MM.1S (cell line): ENCODE measurements at regions not wholly inside any gene's neighbourhood (a gene's known extent, or its start where the extent isn't known, plus 50 kb on each side); places are given as distances from the start of the nearest gene placed in this dataset.
A peak's percentile ranks its signal among the peaks of the same experiment; 100 is the strongest.

Source experiments
- DNase-seq: peaks from one replicate; pipeline ENCODE4 v3.0.0-alpha.2; 2015
- H2AFZ ChIP-seq: fragments of 300-600 bp; sonication (generic); 2 replicates; pipeline ENCODE4 v1.6.0; 2016; ENCODE audit warnings: antibody characterized with exemption, low read length
- H3F3A ChIP-seq: fragments of 300-600 bp; sonication (generic); 2 replicates; pipeline ENCODE4 v1.6.1; 2016; ENCODE audit warnings: mild to moderate bottlenecking, antibody characterized with exemption, low read length, moderate library complexity, mixed read lengths; ENCODE audit not compliant: insufficient read depth
- H3K27ac ChIP-seq: fragments of 300-600 bp; sonication (generic); 2 replicates; pipeline ENCODE4 v1.5.1; 2016; ENCODE audit warnings: mild to moderate bottlenecking, low read length
- H3K27me3 ChIP-seq: fragments of 300-600 bp; sonication (generic); replicated peaks from 2 replicates; pipeline ENCODE4 v1.6.0; 2016; ENCODE audit warnings: low read length; ENCODE audit not compliant: insufficient read depth
- H3K36me3 ChIP-seq: fragments of 300-600 bp; sonication (generic); replicated peaks from 2 replicates; pipeline ENCODE4 v1.6.1; 2016; ENCODE audit warnings: mild to moderate bottlenecking, low read length, mixed read lengths; ENCODE audit not compliant: insufficient read depth
- H3K4me1 ChIP-seq: fragments of 300-600 bp; sonication (generic); 2 replicates; pipeline ENCODE4 v1.6.1; 2016; ENCODE audit warnings: low read length, mixed read lengths
- H3K4me2 ChIP-seq: fragments of 300-600 bp; sonication (generic); 2 replicates; pipeline ENCODE4 v1.6.0; 2016; ENCODE audit warnings: low read depth, low read length
- H3K4me3 ChIP-seq: fragments of 300-600 bp; sonication (generic); 2 replicates; pipeline ENCODE4 v1.5.1; 2016; ENCODE audit warnings: low read length, mixed read lengths
- H3K79me2 ChIP-seq: fragments of 300-600 bp; sonication (generic); 2 replicates; pipeline ENCODE4 v1.6.1; 2016; ENCODE audit warnings: mixed run types, low read length, mixed read lengths
- H3K9ac ChIP-seq: fragments of 300-600 bp; sonication (generic); 2 replicates; pipeline ENCODE4 v1.6.1; 2016; ENCODE audit warnings: low read length, mixed read lengths
- H3K9me2 ChIP-seq: fragments of 300-600 bp; sonication (generic); replicated peaks from 2 replicates; pipeline ENCODE4 v1.6.1; 2016; ENCODE audit warnings: mild to moderate bottlenecking, low read length, mixed read lengths; ENCODE audit not compliant: insufficient read depth
- H3K9me3 ChIP-seq: fragments of 300-600 bp; sonication (generic); replicated peaks from 2 replicates; pipeline ENCODE4 v1.6.1; 2016; ENCODE audit warnings: mild to moderate bottlenecking, low read length, mixed read lengths; ENCODE audit not compliant: insufficient read depth
- H4K20me1 ChIP-seq: fragments of 300-600 bp; sonication (generic); 2 replicates; pipeline ENCODE4 v1.6.1; 2016; ENCODE audit warnings: mild to moderate bottlenecking, low read length, moderate library complexity, mixed read lengths; ENCODE audit not compliant: insufficient read depth
- EZH2 ChIP-seq: fragments of 300-600 bp; sonication (generic); optimal IDR thresholded peaks from 2 replicates; pipeline ENCODE3; 2017; ENCODE audit warnings: low read depth, mild to moderate bottlenecking, antibody characterized with exemption, low read length, mixed read lengths
- EZH2phosphoT487 ChIP-seq: fragments of 300-600 bp; sonication (generic); IDR thresholded peaks from 2 replicates; pipeline ENCODE4 v1.6.1; 2018; ENCODE audit warnings: antibody characterized with exemption, low read length
- TF ChIP-seq, protein P1 (sequence below): fragments of 300-600 bp; sonication (generic); IDR thresholded peaks from 2 replicates; pipeline ENCODE4 v1.5.1; 2016; ENCODE audit warnings: antibody characterized with exemption, low read length, mixed read lengths

DNA sequence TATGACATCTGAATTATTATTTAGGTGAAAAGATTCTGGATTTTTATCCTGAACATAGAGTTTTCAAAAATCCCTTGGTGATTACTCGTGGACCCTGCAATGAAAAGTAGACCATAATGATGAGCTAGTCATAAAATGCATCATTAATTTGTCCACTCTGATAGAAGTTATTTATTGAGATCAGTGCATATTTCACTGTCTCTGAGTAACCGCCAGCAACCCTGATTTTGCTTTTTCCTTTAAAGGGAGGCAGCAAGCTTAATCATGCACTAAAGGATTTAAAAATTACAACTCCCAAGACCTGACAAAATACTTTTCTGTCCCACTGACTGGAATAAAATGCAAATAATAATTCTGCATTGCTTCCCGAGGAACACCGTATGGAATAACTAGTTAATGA is 259.6 kb upstream of the DPPA4 start:
- Histone ChIP-seq H3K4me3 (no peak overlapping the region), H3K36me3 (no peaks in the 10 kb centered on the region), H3K79me2 (no peaks in the 10 kb centered on the region), H3K4me1 (no peaks in the 10 kb centered on the region), H3K27ac (no peak overlapping the region), H3F3A (no peaks in the 10 kb centered on the region), H3K4me2 (no peak overlapping the region), H3K9me2 (no peaks in the 10 kb centered on the region), H2AFZ (no peak overlapping the region), H4K20me1 (no peaks in the 10 kb centered on the region), H3K27me3 (no peaks in the 10 kb centered on the region), H3K9ac (no peak overlapping the region), H3K9me3 (no peaks in the 10 kb centered on the region)
- TF ChIP-seq EZH2phosphoT487 = no peak
- no peak for TF ChIP-seq EZH2
- TF ChIP-seq, protein P1, sequence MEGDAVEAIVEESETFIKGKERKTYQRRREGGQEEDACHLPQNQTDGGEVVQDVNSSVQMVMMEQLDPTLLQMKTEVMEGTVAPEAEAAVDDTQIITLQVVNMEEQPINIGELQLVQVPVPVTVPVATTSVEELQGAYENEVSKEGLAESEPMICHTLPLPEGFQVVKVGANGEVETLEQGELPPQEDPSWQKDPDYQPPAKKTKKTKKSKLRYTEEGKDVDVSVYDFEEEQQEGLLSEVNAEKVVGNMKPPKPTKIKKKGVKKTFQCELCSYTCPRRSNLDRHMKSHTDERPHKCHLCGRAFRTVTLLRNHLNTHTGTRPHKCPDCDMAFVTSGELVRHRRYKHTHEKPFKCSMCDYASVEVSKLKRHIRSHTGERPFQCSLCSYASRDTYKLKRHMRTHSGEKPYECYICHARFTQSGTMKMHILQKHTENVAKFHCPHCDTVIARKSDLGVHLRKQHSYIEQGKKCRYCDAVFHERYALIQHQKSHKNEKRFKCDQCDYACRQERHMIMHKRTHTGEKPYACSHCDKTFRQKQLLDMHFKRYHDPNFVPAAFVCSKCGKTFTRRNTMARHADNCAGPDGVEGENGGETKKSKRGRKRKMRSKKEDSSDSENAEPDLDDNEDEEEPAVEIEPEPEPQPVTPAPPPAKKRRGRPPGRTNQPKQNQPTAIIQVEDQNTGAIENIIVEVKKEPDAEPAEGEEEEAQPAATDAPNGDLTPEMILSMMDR = no peak
- no peak for DNase-seq

DNA sequence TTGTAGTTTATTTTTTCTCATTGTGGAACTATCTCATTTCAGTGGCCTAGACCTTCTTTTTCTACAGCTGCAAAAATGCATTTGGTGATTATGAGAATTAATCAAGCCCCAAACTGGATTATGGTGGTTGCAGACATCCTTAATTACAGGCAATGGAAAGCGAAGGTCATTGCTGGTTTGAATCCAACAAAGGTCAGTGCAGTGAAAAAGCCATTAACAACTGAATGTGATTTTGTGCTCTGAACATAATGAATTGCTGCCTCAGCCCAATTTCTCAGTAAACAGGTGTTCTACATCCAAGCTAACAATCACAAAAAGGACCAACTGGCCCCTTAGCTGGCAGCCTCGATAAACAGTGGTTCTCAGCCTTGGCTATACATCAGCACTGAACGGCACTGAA is 260.1 kb upstream of the DPPA4 start:
- Histone ChIP-seq H3K4me3 (no peak overlapping the region), H2AFZ (no peak overlapping the region), H3K9me2 (no peaks in the 10 kb centered on the region), H4K20me1 (no peaks in the 10 kb centered on the region), H3K27me3 (no peaks in the 10 kb centered on the region), H3K4me2 (no peak overlapping the region), H3F3A (no peaks in the 10 kb centered on the region), H3K79me2 (no peaks in the 10 kb centered on the region), H3K9me3 (no peaks in the 10 kb centered on the region), H3K36me3 (no peaks in the 10 kb centered on the region), H3K9ac (no peak overlapping the region), H3K27ac (no peak overlapping the region), H3K4me1 (no peaks in the 10 kb centered on the region)
- TF ChIP-seq, protein P1 = no peak
- no peak for DNase-seq

DNA sequence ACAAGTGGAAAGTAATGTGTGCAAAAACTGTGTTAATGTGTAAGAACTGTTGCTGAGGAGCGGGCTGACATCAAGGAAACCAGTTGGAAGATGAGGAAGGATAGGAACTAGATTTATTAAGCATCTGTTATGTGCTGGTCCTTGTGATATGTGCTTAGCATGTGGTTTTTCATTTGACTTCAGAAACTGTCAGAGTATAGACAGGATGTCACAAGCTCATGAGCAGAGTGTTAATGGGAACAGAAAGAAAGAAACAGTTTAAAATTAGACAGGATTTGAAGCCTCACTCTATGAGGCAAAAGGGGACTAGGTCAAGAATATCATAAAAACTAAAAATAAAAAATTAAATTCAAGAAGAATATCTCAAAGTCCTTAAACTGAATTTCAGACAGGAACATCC is 270.6 kb upstream of the DPPA4 start:
- TF ChIP-seq EZH2phosphoT487 (no peak), EZH2 (no peak)
- TF ChIP-seq, protein P1 = no peak
- peak overlapping the region; percentile 31; the same call in 1 of the 2 replicates for H3K4me3 ChIP-seq

More for the DNA sequence above, 270.6 kb upstream of the DPPA4 start:
- Histone ChIP-seq H4K20me1 (no peaks in the 10 kb centered on the region), H3K9me3 (no peaks in the 10 kb centered on the region), H3K79me2 (no peaks in the 10 kb centered on the region), H3F3A (peaks cover 9% of the 10 kb centered on the region), H3K4me1 (peaks cover 15% of the 10 kb centered on the region; the same call in 1 of the 2 replicates), H2AFZ (peak overlapping the region; percentile 32; the same call in 1 of the 2 replicates), H3K4me2 (peak overlapping the region; percentile 73), H3K27ac (peak overlapping the region; percentile 42; the same call in 1 of the 2 replicates), H3K9ac (no peak overlapping the region), H3K36me3 (no peaks in the 10 kb centered on the region), H3K9me2 (no peaks in the 10 kb centered on the region), H3K27me3 (no peaks in the 10 kb centered on the region)
- peak; percentile 51 for DNase-seq
